H9 (cell line): ENCODE measurements at regions not wholly inside any gene's neighbourhood (a gene's known extent, or its start where the extent isn't known, plus 50 kb on each side); places are given as distances from the start of the nearest gene placed in this dataset.

ENCODE experiments used
- DNase-seq: peaks from one replicate; pipeline ENCODE4 v3.0.0-alpha.2; 2017
- H2AFZ ChIP-seq: one replicate; pipeline ENCODE4 v1.6.1; 2013; ENCODE audit warnings: mild to moderate bottlenecking, low read length, control low read depth, moderate library complexity
- H2AK5ac ChIP-seq: 2 replicates; pipeline ENCODE4 v1.6.1; 2013; ENCODE audit warnings: low read length, control low read depth, mixed read lengths; ENCODE audit not compliant: insufficient read length
- H2BK120ac ChIP-seq: one replicate; pipeline ENCODE4 v1.6.1; 2013; ENCODE audit warnings: low read depth, mild to moderate bottlenecking, low read length, control low read depth, inconsistent platforms; ENCODE audit not compliant: poor library complexity, severe bottlenecking
- H2BK12ac ChIP-seq: 2 replicates; pipeline ENCODE4 v1.6.1; 2013; ENCODE audit warnings: low read length, control low read depth, mixed read lengths, low read depth; ENCODE audit not compliant: insufficient read length
- H2BK15ac ChIP-seq: 2 replicates; pipeline ENCODE4 v1.6.1; 2013; ENCODE audit warnings: low read depth, low read length, control low read depth
- H2BK20ac ChIP-seq: one replicate; pipeline ENCODE4 v1.6.1; 2013; ENCODE audit warnings: low read depth, mild to moderate bottlenecking, low read length, control low read depth, inconsistent platforms; ENCODE audit not compliant: poor library complexity, severe bottlenecking
- H2BK5ac ChIP-seq: 2 replicates; pipeline ENCODE4 v1.6.1; 2013; ENCODE audit warnings: low read length, control low read depth, mixed read lengths; ENCODE audit not compliant: insufficient read length
- H3K14ac ChIP-seq: 2 replicates; pipeline ENCODE4 v1.6.1; 2013; ENCODE audit warnings: low read length, control low read depth; ENCODE audit not compliant: insufficient read depth
- H3K18ac ChIP-seq: 2 replicates; pipeline ENCODE4 v1.6.1; 2013; ENCODE audit warnings: low read depth, mild to moderate bottlenecking, mixed read lengths, low read length, control low read depth; ENCODE audit not compliant: insufficient read length
- H3K23ac ChIP-seq: 2 replicates; pipeline ENCODE4 v1.6.1; 2013; ENCODE audit warnings: low read length, control low read depth, mixed read lengths, low read depth; ENCODE audit not compliant: insufficient read length
- H3K23me2 ChIP-seq: 2 replicates; pipeline ENCODE4 v1.6.1; 2013; ENCODE audit warnings: low read depth, mild to moderate bottlenecking, mixed read lengths, low read length, control low read depth; ENCODE audit not compliant: insufficient read length, poor library complexity, severe bottlenecking
- H3K27ac ChIP-seq: 2 replicates; pipeline ENCODE4 v1.5.1; 2013; ENCODE audit warnings: low read length, control low read depth, mixed read lengths, low read depth; ENCODE audit not compliant: insufficient read length
- H3K27me3 ChIP-seq: 2 replicates; pipeline ENCODE4 v1.6.1; 2013; ENCODE audit warnings: low read length, control low read depth, inconsistent platforms; ENCODE audit not compliant: insufficient read depth
- H3K4ac ChIP-seq: 2 replicates; pipeline ENCODE4 v1.6.1; 2013; ENCODE audit warnings: low read depth, mild to moderate bottlenecking, control low read depth, inconsistent platforms, low read length, moderate library complexity
- H3K4me1 ChIP-seq: 2 replicates; pipeline ENCODE4 v1.6.1; 2013; ENCODE audit warnings: low read length, control low read depth, inconsistent platforms; ENCODE audit not compliant: insufficient read depth
- H3K4me2 ChIP-seq: 2 replicates; pipeline ENCODE4 v1.6.1; 2013; ENCODE audit warnings: low read length, control low read depth, mixed read lengths; ENCODE audit not compliant: insufficient read length, insufficient read depth
- H3K56ac ChIP-seq: 2 replicates; pipeline ENCODE4 v1.6.1; 2013; ENCODE audit warnings: low read depth, mild to moderate bottlenecking, mixed read lengths, low read length, control low read depth; ENCODE audit not compliant: insufficient read length
- H3K79me1 ChIP-seq: 2 replicates; pipeline ENCODE4 v1.6.1; 2013; ENCODE audit warnings: low read depth, mild to moderate bottlenecking, moderate library complexity, low read length, control low read depth, inconsistent platforms; ENCODE audit not compliant: insufficient read depth, poor library complexity, severe bottlenecking
- H3K79me2 ChIP-seq: 2 replicates; pipeline ENCODE4 v1.6.1; 2013; ENCODE audit warnings: low read length, control low read depth, inconsistent platforms; ENCODE audit not compliant: insufficient read depth
- H3K9ac ChIP-seq: 2 replicates; pipeline ENCODE4 v1.6.1; 2013; ENCODE audit warnings: low read length, control low read depth, mixed read lengths; ENCODE audit not compliant: insufficient read length; ENCODE audit errors: extremely low read depth
- H3K9me3 ChIP-seq: one replicate; pipeline ENCODE4 v1.6.1; 2013; ENCODE audit warnings: low read depth, low read length, inconsistent platforms; ENCODE audit not compliant: control insufficient read depth
- H3T11ph ChIP-seq: one replicate; pipeline ENCODE4 v1.6.1; 2013; ENCODE audit warnings: mild to moderate bottlenecking, low read length, control low read depth, inconsistent platforms
- H4K20me1 ChIP-seq: one replicate; pipeline ENCODE4 v1.6.1; 2013; ENCODE audit not compliant: control insufficient read depth, insufficient read length, insufficient read depth
- H4K5ac ChIP-seq: 2 replicates; pipeline ENCODE4 v1.6.1; 2013; ENCODE audit warnings: low read depth, mild to moderate bottlenecking, mixed read lengths, low read length, control low read depth; ENCODE audit not compliant: insufficient read length
- H4K8ac ChIP-seq: replicated peaks from 2 replicates; pipeline ENCODE4 v1.6.1; 2013; ENCODE audit warnings: low read length, control low read depth, mixed read lengths, low read depth; ENCODE audit not compliant: insufficient read length
- H4K91ac ChIP-seq: 2 replicates; pipeline ENCODE4 v1.6.1; 2013; ENCODE audit warnings: low read depth, mild to moderate bottlenecking, moderate library complexity, mixed read lengths, low read length, control low read depth; ENCODE audit not compliant: insufficient read length
- H3K27ac Mint-ChIP-seq, 3 experiments: 2 replicates in 2 of 3; 3 replicates in 1 of 3; pipeline ENCODE4 v1.8.0; 2020 to 2021; ENCODE audit warnings: mixed read lengths in 3 of 3, mild to moderate bottlenecking in 1 of 3, moderate library complexity in 1 of 3
- H3K27me3 Mint-ChIP-seq: 2 replicates; pipeline ENCODE4 v1.8.0; 2021; ENCODE audit warnings: low read depth, mild to moderate bottlenecking, moderate library complexity, mixed read lengths
- H3K36me3 Mint-ChIP-seq, 3 experiments: 2 replicates in 2 of 3; 3 replicates in 1 of 3; pipeline ENCODE4 v1.8.0; 2020 to 2021; ENCODE audit warnings: low read depth in 3 of 3, mixed read lengths in 3 of 3; ENCODE audit not compliant: insufficient read depth in 1 of 3
- H3K4me1 Mint-ChIP-seq, 2 experiments: 2 replicates each; pipeline ENCODE4 v1.8.0; 2020; ENCODE audit warnings: mixed read lengths in 2 of 2
- H3K4me3 Mint-ChIP-seq, 2 experiments: 2 replicates in 1 of 2; 3 replicates in 1 of 2; pipeline ENCODE4 v1.8.0; 2020 to 2021; ENCODE audit warnings: mild to moderate bottlenecking in 2 of 2, mixed read lengths in 2 of 2, moderate library complexity in 1 of 2
- H3K9me3 Mint-ChIP-seq, 2 experiments: 2 replicates in 1 of 2; 3 replicates in 1 of 2; pipeline ENCODE4 v1.8.0; 2020; ENCODE audit warnings: mild to moderate bottlenecking in 2 of 2, mixed read lengths in 2 of 2, moderate library complexity in 1 of 2
- TF ChIP-seq, protein P1 (sequence below): fragments of 200-600 bp; sonication (generic); conservative IDR thresholded peaks from 3 replicates; pipeline ENCODE4 v1.8.0; 2021; ENCODE audit warnings: antibody characterized with exemption, mild to moderate bottlenecking

DNA sequence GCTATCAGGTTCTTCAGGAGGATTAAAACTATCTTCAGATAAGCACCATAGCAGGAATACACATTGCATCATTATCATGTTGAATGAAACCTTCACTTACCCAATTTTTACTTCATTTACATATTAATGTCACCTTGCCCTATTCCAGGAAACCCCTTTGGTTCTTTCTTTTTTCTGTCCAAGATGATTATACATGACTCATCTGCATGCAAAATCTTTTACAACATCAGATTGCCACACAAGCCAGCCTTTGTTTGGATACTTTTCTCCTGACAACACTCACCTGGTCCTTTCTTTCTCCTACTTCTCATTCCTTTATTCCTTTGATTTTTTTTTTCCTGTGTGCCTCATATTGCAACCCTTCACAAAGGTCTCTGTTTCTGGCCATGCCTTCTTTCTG lies 200.5 kb upstream of the POU3F2 start:
- Histone ChIP-seq H3K4me2 (no peak overlapping the region), H2BK120ac (no peak overlapping the region), H2BK20ac (no peak overlapping the region), H4K8ac (no peak overlapping the region), H3K9me3 (no peaks in the 10 kb centered on the region), H3K4ac (no peak overlapping the region), H4K91ac (no peak overlapping the region), H2BK15ac (no peak overlapping the region), H3K27ac (no peak overlapping the region), H3T11ph (no peak overlapping the region), H2AFZ (no peak overlapping the region), H2AK5ac (no peak overlapping the region), H3K79me2 (no peaks in the 10 kb centered on the region), H3K4me1 (peaks cover 11% of the 10 kb centered on the region; the same call in 1 of the 2 replicates), H4K5ac (no peak overlapping the region), H3K9ac (no peak overlapping the region), H2BK5ac (no peak overlapping the region), H3K23me2 (no peaks in the 10 kb centered on the region), H3K79me1 (no peaks in the 10 kb centered on the region), H2BK12ac (no peak overlapping the region), H4K20me1 (no peaks in the 10 kb centered on the region), H3K27me3 (no peaks in the 10 kb centered on the region), H3K14ac (no peak overlapping the region), H3K18ac (no peak overlapping the region), H3K56ac (no peak overlapping the region), H3K23ac (no peak overlapping the region)
- Mint-ChIP-seq H3K27ac (peak overlapping the region; percentile 42 to 52 (median 42); a peak in 6 of 7 replicates), H3K4me1 (peaks cover 75 to 78% of the 10 kb centered on the region in 2 experiments), H3K9me3 (no peaks in the 10 kb centered on the region; a peak in 1 of 5 replicates), H3K36me3 (no peaks in the 10 kb centered on the region), H3K27me3 (no peaks in the 10 kb centered on the region), H3K4me3 (no peak overlapping the region)
- DNase-seq, result no peak
- TF ChIP-seq, protein P1, sequence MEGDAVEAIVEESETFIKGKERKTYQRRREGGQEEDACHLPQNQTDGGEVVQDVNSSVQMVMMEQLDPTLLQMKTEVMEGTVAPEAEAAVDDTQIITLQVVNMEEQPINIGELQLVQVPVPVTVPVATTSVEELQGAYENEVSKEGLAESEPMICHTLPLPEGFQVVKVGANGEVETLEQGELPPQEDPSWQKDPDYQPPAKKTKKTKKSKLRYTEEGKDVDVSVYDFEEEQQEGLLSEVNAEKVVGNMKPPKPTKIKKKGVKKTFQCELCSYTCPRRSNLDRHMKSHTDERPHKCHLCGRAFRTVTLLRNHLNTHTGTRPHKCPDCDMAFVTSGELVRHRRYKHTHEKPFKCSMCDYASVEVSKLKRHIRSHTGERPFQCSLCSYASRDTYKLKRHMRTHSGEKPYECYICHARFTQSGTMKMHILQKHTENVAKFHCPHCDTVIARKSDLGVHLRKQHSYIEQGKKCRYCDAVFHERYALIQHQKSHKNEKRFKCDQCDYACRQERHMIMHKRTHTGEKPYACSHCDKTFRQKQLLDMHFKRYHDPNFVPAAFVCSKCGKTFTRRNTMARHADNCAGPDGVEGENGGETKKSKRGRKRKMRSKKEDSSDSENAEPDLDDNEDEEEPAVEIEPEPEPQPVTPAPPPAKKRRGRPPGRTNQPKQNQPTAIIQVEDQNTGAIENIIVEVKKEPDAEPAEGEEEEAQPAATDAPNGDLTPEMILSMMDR, result no peak
